ENCODE measurements at regions not wholly inside any gene's neighbourhood (a gene's known extent, or its start where the extent isn't known, plus 50 kb on each side); places are given as distances from the start of the nearest gene placed in this dataset.
A peak's percentile ranks its signal among the peaks of the same experiment; 100 is the strongest.
"Not testable (repeated sequence)": the region's sequence is repeated elsewhere in the genome, so short reads cannot be mapped to it uniquely, and the experiment has no call there.

DNA sequence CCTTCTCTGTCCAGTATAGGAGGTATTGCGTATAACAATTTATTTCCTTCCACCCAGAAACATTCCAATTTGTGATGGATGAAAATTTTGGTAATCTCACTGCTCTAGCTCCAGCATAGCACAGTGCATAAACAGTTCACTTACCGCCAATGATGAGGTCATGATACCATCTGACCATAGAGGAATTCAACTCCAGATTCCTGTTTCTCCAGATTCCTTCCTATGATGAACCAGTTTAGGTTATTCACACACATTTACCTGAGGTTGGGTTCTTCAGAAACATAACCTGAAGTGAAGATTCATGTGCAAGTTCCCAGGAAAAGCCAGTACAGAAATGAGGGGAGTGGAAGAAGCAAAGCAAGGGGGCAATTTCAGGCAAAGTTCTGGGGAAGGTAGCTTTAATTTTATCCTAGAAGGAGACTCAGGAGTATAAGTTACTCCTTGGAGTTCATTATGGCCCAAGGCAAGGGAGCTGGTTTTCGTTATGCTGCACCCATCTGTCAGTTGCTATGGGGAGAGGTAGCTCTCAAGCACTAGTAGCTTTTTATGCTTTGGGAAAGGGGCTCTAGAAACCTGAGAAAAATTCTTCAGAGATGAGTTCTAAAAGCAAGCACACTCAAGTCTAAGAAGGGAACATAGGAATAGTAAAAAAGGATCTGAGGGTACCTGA, 121.6 kb downstream of the CASP12 start:
- DNase-seq (ENCODE audit: low read depth in 4 of 4, low spot score in 1 of 4) = no peak

GRCh38 chr11:104774578-104774977, 123.7 kb downstream of the CASP12 start:
- no peak for DNase-seq (ENCODE audit: low read depth in 4 of 4, low spot score in 1 of 4)

DNA sequence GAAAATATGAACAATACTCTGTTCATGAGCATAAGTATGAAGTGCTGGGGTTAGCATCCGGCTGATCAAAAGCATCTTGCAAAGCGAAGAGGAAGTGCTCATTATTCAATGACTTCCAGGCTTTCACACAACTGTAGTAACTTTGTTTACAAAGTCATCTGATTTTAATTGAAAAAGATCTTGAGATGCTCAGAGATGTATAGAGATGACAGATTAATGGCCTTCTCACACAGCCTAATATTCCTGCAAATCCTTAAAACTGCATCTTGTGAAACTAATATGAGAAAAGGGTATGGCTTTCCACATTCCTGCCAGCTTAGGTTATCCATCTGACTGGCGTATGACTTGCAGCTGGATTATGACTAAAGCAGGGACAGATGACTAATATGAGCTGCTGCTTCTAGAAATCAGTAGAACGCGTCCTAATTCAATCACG, 125.4 kb downstream of the CASP12 start:
- DNase-seq (ENCODE audit: low read depth in 4 of 4, low spot score in 1 of 4) = no peak

GRCh38 chr11:104771763-104772162, 126.5 kb downstream of the CASP12 start:
- DNase-seq (ENCODE audit: low read depth in 4 of 4, low spot score in 1 of 4) = no peak

GRCh38 chr11:104771046-104771445, 127.2 kb downstream of the CASP12 start:
- DNase-seq (ENCODE audit: low read depth in 4 of 4, low spot score in 1 of 4) = not testable (repeated sequence)

DNA sequence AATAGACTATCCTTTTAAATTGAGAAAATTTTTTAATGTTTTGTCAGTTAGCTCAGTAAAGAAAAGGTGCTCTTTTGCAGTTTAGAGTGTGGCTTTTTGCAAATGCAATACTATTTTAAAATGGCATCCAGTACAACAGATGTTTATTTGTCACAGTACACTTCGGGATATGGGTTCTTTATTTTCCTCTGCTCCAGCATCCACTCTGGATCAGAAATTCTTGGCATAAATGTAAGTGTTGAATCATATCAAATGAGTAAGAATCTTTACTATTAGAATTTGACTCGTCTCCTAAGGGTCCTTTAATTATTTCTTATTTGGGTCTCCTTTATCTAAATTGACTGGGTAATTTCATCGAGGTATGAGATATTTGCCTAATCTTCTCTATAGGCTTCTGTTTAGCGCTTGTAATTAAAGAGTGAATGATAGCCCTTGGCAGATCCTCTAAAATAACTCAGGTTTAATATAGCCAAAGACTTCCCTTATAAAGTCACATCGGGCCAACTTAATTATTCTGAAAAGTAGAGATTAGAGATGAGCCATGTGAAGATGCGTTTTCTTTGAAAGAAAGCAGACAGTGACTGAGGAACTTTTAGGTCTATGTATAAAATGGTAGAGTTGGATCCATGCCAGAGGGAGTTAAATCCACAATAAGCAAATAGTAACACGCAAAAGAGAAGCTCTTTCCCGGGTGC, 132.7 kb downstream of the CASP12 start:
- DNase-seq (ENCODE audit: low read depth in 4 of 4, low spot score in 1 of 4) = no peak

DNA sequence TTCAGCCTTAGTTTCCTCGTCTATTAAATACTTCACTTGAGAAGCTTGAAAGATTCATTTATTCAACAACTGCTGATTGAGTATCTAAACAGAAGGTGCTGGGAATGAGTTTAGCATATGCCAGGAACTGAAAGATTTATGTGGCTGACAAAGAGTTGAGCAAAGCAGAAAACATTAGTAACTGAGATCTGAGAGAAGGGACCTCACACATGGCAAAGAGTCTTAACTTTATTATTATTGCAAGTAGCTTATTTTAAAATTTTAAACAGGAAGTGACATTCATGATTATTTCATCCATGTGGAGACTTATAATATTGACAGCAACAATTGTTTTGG, 133.6 kb downstream of the CASP12 start:
- no peak for DNase-seq (ENCODE audit: low read depth in 4 of 4, low spot score in 1 of 4)

GRCh38 chr11:104763930-104764709, 134.1 kb downstream of the CASP12 start:
- no peak for DNase-seq (ENCODE audit: low read depth in 4 of 4, low spot score in 1 of 4)

DNA sequence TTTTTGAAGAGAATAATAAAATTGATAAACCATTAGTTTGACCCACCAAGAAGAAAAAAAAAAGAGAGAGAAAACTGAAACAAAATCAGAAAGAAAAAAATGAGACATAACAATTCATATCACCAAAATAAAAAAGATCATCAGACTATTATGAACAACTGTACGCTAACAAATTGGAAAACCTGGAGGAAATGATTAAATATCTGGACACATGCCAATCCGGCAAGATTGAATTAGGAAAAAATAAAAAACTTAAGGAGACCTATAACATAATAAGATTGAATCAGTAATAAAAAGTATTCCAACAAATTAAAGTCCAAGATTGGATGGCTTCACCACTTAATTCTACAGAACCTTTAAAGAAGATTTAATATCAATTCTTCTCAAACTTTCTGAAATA, 136.7 kb downstream of the CASP12 start:
- DNase-seq (ENCODE audit: low read depth in 4 of 4, low spot score in 1 of 4) = no peak

DNA sequence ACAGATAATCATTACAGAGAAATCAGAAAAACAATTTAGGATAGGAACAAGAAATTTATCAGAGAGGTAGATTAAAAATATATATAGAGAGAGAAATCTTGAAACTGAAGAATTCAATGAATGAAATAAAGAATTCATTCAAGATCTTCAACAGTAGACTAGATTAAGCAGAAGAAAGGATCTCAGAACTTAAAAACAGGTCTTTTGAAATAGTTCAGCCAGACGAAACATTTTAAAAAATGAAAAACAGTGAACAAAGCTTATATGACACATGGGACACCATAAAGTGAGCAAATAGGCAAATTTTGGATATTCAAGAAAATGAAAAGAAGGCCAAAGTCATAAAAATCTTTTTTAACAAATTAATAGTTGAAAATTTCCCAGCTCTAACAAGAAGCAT, 138.8 kb downstream of the CASP12 start:
- no peak for DNase-seq (ENCODE audit: low read depth in 4 of 4, low spot score in 1 of 4)

GRCh38 chr11:104738918-104739317, 159.3 kb downstream of the CASP12 start:
- no peak for DNase-seq (ENCODE audit: low read depth in 4 of 4, low spot score in 1 of 4)

DNA sequence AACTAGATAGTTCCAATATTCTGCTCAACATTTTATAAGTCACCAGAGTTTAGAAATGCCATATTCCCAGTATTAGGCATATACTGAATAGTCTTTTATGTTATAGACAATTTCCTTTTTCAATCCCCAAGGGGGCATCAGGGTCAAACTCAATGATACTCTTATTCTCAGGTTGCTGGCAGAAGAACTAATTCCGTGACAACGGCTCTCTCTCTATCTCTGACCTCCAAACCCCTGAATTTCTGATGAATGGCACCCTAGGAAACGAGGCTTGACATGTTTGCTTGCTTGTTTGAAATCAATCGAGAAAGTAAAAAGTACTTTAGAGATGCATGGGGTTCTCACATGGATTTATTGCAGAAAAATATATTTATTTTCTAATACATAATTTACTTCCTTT, 160.1 kb downstream of the CASP12 start:
- no peak for DNase-seq (ENCODE audit: low read depth in 4 of 4, low spot score in 1 of 4)

- no peak for DNase-seq (ENCODE audit: low read depth in 4 of 4, low spot score in 1 of 4)
Observed at GRCh38 chr11:104736502-104736901, 161.8 kb downstream of the CASP12 start.

DNA sequence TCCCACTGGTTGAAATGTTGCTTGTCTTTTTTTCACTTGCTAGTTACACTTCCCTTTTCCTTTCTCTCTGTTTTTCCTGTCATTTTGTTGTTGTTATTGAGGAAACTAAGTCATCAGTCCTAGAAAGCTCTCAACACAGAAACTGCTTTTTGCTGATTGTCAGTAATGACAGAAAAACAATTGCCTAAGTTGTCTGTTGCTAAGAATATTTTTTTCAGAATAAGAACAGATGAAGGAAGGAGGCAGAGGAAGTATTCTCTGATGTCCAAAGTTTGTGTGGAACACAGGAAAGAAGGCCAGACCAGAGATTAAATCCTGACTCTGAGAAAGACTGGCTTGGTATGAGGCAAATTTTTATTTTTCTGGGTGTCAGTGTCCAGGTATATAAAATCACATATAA, 163.3 kb downstream of the CASP12 start:
- no peak for DNase-seq (ENCODE audit: low read depth in 4 of 4, low spot score in 1 of 4)

- no peak for DNase-seq (ENCODE audit: low read depth in 4 of 4, low spot score in 1 of 4)
Observed at GRCh38 chr11:104731890-104732289, 166.4 kb downstream of the CASP12 start.

- no peak for DNase-seq (ENCODE audit: low read depth in 4 of 4, low spot score in 1 of 4)
Observed at GRCh38 chr11:104728927-104729326, 169.3 kb downstream of the CASP12 start.

DNA sequence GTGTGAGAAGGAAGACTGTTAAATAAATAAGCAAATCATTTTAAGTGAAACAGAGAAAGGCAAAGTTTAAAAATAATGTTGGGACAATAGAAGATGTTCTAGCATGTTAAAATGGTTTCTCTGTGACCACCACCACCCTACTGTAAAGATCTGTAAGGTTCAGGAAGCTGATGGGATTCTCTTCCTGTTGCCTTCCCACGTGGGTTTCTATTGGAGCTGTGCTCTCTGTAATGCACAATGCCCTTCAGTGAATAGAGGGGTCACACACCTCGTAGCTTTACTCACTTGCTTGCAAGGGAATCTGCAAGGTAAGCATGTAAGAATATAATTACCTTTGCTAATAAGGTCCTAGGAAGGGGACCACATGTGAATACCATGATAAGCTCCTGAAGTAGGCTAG, 170.5 kb downstream of the CASP12 start:
- no peak for DNase-seq (ENCODE audit: low read depth in 4 of 4, low spot score in 1 of 4)

DNA sequence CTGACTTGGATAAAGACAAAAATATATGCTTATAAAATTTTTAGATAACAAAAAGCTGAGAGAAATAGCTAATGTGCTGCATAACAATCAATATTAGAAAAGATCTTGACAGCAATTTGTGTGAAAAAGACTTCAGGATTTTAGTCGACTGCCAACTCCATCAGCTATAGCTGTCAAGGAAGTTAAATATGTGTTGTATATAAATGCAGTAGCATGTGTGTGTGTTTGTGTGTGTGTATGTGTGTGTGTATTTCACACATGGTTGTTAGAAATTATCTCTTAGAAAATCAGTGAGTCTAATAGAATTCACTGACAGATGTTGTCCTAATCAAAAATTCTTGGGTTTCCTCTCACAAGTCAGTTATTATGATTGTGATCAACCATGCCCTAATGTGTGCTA, 171.2 kb downstream of the CASP12 start:
- no peak for DNase-seq (ENCODE audit: low read depth in 4 of 4, low spot score in 1 of 4)

- no peak for DNase-seq (ENCODE audit: low read depth in 4 of 4, low spot score in 1 of 4)
Observed at GRCh38 chr11:104725796-104726408, 172.4 kb downstream of the CASP12 start.

GRCh38 chr11:104713401-104713800, 184.9 kb downstream of the CASP12 start:
- no peak for DNase-seq (ENCODE audit: low read depth in 4 of 4, low spot score in 1 of 4)

GRCh38 chr11:104705490-104706190, 192.6 kb downstream of the CASP12 start:
- DNase-seq (ENCODE audit: low read depth in 4 of 4, low spot score in 1 of 4) = peak; percentile 25 to 54 (median 39)

Data from stimulated activated CD4-positive, alpha-beta T cell treated with anti-CD3 and anti-CD28 coated beads, Interleukin-1b, Interleukin-23, amount 100 ng/mL, for 24 hours (primary cell).